HG02610 (cell line): ENCODE measurements at regions not wholly inside any gene's neighbourhood (a gene's known extent, or its start where the extent isn't known, plus 50 kb on each side); places are given as distances from the start of the nearest gene placed in this dataset.
"Not testable (repeated sequence)": the region's sequence is repeated elsewhere in the genome, so short reads cannot be mapped to it uniquely, and the experiment has no call there.

Experiments used
- ATAC-seq: cut with Tn5 transposase; IDR thresholded peaks from one replicate; pipeline ENCODE4 v1.9.1; 2021; ENCODE audit warnings: mild to moderate bottlenecking, moderate library complexity; ENCODE audit not compliant: unreplicated experiment

DNA sequence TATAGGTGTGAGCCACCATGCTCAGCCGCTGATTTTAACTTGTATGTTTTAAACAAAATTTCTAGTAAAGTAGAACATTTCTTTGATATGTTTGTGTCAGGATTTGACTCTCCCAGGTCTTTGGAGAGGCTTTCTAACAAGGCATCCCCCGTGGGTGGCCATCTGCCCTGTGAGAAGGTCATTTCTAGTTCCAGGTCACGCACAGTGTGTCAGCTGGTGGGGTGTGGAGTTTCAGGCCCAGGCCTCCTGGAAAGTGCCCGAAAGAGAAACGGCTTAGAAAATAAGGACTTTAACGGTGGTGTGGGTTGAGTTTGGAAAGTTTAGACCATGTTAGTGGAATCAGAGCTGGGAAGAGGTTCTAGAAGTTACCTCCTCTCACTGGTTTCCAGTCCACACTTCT is 61.0 kb downstream of the SPDYE17 start:
- not testable (repeated sequence) for ATAC-seq

DNA sequence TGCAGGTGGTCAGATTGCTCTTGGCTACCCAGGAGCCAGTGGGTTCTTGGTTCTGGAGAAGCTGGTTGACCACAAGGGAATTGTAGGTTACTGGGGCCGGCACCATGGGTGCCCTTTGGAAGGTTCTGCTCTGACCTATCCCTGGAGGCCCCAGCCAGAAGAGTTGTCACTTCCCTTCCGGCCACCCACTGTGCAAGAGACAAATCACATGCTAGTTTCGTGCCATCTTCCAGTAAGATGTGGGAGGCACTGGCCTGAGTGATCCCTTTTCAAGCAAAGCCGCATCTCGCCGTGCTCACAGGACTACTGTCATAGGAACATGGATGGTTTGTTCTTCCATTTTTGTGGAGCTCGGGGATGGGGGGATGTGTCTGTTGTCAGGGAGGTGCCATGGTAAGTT is 62.3 kb downstream of the SPDYE17 start:
- not testable (repeated sequence) for ATAC-seq

GRCh38 chr7:76965731-76966548 is 66.2 kb downstream of the SPDYE17 start:
- not testable (repeated sequence) for ATAC-seq

- peak; percentile 33 for ATAC-seq
These were observed 68.1 kb downstream of the SPDYE17 start for GRCh38 chr7:76964050-76964449.

DNA sequence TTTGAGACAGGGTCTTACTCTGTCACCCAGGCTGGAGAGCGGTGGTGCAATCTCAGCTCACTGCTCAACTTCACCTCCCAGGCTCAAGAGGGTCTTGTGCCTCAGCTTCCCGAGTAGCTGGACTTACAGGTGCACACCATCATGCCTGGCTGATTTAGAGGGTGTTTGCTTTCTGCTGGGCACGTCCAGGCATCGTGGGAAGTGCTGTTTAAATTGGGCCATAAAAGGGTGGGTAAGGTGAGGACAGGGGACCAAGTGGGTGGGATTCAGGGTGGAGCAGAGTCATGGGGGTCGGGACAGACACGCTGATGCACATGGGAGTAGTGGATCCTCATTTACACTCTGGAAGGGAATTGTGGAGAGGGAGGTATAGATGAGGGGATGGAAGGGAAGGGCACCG is 69.1 kb downstream of the SPDYE17 start:
- not testable (repeated sequence) for ATAC-seq

DNA sequence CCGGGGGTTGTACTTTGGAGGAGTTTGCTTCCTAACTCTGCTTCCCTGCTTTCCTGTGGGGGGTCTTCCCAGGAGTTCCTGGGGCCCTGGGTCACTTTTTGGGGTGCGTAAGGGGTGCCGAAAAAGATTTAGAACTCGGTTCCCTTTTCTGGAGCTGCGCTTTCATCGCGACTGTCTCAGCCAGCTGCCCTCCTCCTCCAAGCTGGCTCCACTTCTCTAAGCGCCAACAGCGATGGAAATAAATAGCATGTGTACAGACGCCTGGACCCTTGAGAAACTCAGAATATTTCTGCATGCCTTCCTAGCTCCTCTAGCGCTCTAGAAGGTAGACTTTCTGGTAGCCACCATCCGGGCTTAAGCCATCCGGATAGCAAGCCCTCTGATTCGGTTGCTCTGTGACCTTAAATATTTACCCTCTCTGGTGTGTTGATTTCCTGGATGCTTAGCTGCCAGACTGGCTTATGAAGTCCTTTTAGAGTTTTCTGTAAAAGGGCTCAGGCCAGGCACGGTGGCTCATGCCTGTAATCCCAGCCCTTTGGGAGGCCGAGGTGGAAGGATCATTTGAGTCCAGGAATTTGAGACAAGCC is 71.7 kb downstream of the SPDYE17 start:
- ATAC-seq, result not testable (repeated sequence)

- ATAC-seq, result peak; percentile 97
These were observed 72.4 kb downstream of the SPDYE17 start for GRCh38 chr7:76959573-76960399.

GRCh38 chr7:76956531-76956930 is 75.6 kb downstream of the SPDYE17 start:
- not testable (repeated sequence) for ATAC-seq

- not testable (repeated sequence) for ATAC-seq
These were observed 77.0 kb downstream of the SPDYE17 start for GRCh38 chr7:76955124-76955523.

- peak; percentile 86 for ATAC-seq
These were observed 87.6 kb downstream of the SPDYE17 start for GRCh38 chr7:76944603-76945002.

GRCh38 chr7:76941809-76942765 is 90.1 kb downstream of the SPDYE17 start:
- ATAC-seq, result peak; percentile 49

GRCh38 chr7:76937781-76938180 is 94.4 kb downstream of the SPDYE17 start:
- not testable (repeated sequence) for ATAC-seq

DNA sequence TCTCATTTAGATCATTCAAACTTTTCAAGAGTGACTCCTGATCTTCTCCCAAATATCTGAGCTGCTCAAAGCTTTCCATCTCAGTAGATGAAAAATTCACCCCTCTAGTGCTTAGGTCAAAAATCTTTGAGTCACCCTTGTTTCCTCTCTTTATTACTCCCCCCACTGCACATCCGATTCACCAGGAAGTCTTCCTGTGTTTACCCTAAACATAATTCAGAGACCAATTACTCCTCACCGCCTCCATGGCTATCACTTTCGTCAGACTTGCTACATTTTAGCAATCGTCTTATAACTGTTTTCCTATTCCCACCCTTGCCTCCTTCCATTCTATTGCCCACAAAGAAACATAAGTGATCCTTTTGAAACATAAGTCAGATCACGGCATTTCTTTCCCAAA is 94.8 kb downstream of the SPDYE17 start:
- ATAC-seq, result not testable (repeated sequence)

DNA sequence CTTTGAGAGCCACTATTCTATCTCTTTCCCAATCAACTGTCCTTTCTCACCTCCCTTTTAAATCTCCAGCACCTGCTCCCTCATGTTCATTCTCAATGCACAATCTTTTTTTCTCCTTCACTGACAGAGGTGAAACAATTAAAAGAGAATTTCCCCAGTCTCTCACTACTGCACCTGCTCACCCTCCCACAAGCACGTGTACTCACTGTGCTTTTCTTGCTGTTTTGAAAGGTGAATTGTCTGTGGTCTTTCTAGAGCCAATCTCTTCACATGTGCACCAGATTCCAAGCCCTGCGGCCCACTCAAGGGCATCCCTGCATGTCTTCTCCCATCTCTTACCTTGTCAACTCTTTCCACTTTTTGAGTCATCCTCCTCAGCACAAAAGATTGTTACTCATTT is 95.8 kb downstream of the SPDYE17 start:
- peak; percentile 66 for ATAC-seq

DNA sequence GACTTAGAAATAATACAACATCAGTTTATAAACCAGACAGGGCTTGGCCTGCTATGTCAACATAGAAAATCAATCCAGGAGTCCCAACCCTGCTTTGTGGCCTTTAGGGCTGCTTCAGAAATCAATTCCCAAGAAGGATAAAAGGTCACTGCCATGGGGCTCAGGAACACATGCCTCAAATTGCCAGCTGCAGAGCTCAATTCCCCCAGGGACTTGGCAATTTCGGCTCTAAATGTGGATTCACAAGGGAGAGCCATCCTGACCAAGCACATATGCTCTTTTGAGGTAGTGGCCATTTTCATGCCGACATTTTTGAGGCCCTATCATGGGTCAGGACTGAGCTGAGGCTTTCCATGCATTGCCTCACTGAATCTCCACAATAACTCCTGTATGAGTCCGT is 97.5 kb downstream of the SPDYE17 start:
- not testable (repeated sequence) for ATAC-seq

- peak; percentile 71 for ATAC-seq
These were observed 99.2 kb downstream of the SPDYE17 start for GRCh38 chr7:76932957-76933356.

DNA sequence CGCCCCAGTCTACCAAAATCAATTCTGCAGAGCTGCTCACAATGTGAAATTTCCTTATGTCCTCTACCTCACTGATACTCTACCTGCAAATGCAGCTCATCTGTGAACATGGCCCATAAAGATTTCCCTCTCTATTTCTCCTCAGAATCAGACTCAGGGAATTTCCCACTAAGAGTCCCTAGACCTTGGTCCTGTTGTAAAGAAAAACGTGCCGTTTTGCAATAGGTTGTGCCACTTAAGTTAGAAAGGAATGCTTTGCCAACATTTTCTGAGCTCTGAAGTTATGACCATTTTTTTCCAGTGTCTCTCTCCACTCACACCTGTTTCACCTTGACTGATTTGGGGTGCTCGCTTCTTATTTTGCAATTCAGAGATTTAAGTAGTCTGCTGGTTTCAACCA is 100.7 kb downstream of the SPDYE17 start:
- not testable (repeated sequence) for ATAC-seq

GRCh38 chr7:76930416-76930815 is 101.7 kb downstream of the SPDYE17 start:
- not testable (repeated sequence) for ATAC-seq

DNA sequence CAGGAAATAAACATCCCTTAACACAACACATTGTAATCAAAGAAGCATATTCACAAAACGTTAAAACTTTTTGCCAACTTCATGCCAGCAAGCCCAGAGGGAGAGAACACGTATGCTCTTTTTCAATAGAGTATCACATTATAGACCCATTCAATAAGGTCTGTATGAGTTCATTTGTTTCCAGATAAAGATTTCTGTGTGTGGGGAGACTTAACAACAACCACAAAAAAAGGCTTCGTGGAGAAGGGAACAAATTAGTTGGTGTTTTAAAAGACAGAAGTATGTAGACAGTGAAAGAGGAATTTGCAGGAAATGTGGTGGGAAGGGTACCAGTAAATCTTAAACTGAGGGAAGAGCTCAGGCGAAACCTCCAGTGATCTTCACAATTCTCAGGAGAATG is 103.4 kb downstream of the SPDYE17 start:
- not testable (repeated sequence) for ATAC-seq

DNA sequence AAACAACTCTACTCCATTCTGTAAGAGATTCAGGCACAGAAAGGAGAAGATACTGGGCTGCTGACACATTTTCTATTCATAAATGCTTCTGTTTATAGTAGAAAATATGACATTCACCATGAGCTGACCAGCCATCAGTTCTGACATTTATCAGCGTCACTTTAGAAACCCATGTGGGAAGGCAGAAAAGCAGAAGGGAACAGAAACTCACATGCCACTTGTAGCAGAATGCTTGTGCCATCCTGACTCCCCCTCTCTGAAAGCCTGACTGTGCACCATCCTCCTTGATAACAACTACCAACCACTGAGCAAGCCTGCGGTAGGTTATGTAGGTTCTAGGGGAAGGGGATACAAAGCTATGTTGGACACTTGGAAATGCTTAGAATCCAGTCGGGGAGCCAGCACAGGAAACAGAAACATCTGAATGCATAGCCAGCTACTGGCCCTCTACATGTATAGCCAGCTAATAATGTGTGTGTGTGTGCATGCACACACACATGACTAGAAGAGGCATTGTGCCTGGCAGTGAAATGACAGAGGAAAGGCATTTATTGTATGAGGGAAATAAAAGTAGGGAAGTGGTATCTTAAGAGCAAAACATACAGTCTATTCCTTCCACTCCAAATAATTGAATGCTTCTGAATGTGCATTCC is 104.3 kb downstream of the SPDYE17 start:
- ATAC-seq, result not testable (repeated sequence)
